ENCODE measurements at regions not wholly inside any gene's neighbourhood (a gene's known extent, or its start where the extent isn't known, plus 50 kb on each side); places are given as distances from the start of the nearest gene placed in this dataset.
A peak's percentile ranks its signal among the peaks of the same experiment; 100 is the strongest.
"Not testable (repeated sequence)": the region's sequence is repeated elsewhere in the genome, so short reads cannot be mapped to it uniquely, and the experiment has no call there.

DNA sequence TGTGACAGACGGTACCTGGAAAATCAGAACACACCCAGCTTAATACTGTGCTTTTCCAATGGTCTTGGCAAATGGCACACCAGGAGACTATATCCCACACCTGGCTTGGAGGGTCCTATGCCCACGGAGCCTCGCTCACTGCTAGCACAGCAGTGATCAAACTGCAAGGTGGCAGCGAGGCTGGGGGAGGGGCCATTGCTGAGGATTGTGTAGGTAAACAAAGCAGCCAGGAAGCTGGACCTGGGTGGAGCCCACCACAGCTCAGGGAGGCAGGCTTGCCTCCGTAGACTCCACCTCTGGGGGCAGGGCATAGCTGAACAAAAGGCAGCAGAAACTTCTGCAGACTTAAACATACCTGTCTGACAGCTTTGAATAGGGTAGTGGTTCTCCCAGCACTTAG lies 498.0 kb downstream of the C12orf50 start:
- not testable (repeated sequence) for DNase-seq

DNA sequence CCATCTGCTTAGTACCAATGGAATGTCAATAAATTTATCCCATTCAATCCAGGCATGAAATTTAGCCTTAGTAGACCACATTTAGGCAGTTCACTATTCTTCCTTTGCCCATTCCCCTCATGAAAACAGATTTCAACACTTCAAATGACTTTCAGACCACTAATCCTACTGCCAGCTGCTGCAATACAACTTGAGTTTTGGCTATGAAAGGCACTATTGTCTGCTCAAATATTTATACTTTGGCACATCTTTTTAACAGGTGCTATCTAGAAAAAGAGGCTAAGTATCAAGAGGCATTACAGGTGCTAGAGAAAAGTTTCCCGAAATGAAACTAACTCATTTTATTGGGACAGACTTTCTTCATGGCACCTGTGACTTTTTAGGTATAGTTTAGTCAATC lies 499.8 kb downstream of the C12orf50 start:
- no peak for DNase-seq

DNA sequence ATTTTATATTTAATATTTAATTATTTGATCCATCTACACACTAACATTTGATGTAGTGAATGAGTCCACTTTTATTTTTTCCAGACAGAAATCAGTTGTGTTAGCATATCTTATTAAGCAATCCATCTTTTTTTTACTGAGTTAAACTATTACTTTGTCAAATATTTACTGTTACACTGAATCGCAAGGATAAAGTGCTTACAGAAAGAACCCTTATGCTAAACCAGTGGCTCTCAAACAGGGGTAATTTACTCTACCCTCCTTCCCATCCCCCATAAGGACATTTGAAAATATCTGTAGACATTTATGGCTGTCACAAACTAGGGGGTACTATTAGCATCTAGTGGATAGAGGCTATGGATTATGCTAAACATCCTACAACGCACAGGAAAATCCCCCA lies 508.2 kb downstream of the C12orf50 start:
- DNase-seq = no peak

DNA sequence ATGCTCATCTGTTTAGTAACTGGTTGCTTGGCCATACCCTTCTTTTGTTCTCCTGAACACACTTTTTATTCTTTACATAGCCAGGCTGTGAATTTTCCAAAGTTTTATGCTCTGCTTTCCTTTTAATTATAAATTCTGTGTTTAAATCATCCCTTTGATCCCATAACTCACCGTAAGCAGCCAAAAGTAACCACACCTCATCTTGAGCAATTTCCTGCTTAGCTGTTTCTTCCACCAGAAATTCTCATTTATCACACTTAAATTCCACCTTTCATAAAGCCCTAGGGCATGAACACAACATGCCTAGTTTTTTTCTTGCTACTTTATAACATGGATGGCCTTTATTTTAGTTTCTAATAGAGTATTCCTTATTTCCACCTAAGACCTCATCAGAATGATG lies 510.7 kb downstream of the C12orf50 start:
- DNase-seq = no peak

DNA sequence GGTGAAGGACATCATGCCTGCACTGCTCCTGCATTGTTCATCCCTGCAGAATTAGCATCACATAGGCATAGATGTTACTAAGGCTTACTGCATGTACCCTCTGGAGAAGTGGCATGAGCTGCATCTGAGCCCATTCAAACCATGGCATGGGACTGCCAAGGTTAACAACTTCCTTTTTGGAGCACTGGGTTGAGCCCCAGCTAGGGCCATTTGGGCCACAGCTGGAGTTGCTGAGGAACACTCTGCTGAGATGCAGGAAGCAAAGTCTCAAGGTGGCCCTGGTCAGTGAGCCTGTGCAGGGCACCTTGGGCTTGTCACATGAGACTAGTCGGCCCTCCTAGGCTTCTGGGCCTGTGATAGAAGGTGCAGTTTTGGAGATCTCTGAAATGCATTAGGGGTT lies 511.2 kb downstream of the C12orf50 start:
- no peak for DNase-seq

DNA sequence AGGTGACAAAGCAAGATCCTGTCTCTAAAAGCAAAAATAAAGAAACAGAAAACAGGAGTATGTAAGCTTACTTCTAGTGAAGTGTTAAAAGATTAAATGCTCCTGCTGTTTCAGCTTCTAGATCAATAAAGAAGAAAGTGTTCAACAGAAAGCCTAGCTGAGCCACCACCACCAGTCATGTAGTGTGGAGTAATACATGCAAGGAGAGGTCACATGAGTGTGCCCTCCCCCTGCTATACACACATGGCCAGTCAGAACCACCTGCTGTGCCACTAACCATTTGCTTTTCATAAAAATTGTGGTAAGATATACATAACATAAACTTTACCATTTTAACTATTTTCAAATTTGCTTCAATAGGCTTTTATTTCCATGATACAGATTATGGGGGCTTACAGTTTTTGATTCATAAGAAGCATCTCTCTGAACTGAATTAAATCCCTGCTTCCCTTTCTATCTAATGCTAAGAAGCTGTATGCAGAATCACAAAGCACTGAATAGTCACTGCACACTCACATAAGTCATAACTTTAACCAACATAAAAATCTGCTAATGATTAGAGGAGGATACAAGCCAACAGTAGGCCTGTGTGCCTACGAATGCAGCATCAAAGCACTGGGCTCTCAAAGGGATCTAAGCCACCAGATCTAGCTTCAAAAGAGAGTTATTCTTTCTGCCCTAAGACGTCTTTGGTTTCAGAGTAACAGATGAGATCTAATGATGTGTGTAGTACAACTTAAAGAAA lies 515.5 kb downstream of the C12orf50 start:
- no peak for DNase-seq

DNA sequence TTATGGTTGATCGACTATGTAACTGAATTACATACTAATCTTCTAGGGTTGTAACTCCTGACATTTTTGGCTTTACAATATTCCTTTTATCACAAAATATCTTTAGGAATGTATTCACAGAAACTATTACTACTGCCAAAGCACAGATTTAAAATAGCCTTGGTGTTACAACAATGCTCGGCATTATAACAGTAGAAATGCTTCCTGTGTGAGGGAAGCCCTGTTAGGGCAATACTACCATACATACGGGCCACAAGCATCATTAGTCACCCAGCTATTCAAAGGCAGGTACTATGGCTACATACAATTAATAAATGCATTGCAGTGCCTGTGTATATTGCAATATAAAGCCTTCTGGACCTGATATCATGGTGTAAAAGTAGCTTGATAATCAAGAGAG lies 517.8 kb downstream of the C12orf50 start:
- no peak for DNase-seq

DNA sequence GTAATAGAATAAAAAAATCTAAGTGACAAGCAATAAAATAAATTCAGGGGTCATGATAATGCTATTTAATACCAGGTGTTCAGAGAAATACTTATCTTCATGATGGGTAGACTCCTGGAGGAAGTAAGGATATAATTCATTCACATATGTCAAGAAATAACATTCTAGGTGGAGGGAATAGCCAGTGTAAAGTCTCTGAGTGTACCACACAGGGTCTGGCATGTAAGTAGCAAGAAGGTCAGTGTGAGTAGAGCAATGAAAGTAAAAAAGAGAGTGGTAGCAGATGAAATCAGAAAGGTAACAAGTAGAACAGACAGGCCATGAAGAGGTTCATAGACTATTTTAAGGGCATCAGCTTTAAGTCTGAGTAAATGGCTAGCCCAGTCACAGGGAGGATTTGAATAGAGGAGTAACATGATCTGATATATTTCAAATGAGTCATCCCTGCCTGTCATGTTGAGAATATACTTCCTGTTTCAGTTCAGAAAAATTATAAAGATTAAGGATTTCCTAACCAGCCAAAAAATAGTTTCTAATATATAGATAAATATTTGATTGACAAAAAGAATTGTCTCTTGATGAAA lies 519.9 kb downstream of the C12orf50 start:
- peak; percentile 49 for DNase-seq

DNA sequence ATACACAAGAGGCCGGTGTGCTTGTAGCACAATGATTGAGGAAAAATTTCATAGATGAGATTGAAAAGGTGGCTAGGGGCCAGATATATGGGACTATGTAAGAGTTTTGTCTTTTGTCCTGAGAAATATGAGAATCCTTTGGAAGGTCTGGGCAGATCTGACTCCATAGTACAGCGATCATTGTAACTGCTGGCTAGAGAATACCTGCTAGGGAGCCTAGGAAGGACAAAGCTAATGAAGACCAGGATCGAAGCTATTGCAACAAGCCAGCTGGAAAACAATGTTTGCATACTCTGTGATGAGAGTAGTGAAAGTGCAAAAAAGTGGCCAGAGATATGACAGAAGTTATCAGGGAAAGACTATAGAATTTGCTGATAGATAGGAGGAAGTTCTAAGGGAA lies 537.6 kb downstream of the C12orf50 start:
- DNase-seq = no peak

DNA sequence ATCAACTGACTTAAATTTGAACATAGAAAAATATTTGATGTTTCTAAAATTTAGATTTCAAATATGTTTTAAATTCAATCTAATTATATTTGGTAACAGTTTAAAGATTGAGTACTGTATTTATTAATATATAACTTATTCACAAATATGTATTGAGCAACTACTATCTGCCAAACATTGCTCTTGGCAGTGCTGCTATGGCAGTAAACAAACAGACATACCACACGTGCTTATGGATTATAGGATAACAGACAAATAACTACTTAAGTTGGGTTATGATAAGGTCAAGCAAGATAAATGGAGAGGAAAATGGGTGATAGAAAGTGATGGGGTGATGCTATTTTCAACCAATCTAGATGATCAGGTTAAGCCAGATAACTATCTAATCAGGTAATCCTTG lies 538.1 kb downstream of the C12orf50 start:
- DNase-seq = no peak

DNA sequence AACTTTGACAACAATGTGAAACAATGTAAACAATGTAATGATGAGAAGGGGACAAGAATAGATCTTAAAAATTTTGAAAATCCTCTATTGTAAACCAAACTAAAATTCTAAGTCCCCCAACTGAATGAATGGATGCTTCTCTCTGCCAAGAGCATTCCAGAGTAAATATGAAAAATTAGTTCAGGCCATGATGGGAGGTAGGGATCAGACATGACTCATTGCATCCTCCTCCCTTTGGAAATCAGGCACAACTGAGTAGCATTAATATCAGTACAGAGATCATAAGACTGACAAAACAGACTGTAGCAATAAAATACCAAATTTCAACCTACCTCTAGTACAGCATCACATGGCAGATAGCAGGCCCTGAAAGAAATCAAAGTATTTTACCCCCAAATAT lies 559.9 kb downstream of the C12orf50 start:
- peak; percentile 57 for DNase-seq

DNA sequence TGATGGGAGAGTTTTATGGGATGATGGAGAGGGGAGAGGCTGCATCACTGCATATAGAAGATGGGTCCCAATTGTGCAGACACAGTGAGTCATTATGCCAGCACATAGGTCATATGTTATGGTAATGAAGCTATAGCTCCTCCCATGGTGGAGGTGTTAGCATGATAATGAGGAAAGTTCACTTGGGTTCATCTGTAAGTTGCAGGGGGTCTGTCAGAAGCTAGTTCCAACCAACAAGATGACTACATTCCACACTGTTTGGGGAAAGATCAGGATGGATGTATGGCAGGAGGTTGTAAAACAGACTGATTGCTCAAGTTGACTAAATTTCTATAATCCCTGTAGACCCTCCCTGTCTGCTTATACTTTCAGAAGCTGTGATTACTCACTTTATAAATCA lies 561.3 kb downstream of the C12orf50 start:
- peak; percentile 24 for DNase-seq

DNA sequence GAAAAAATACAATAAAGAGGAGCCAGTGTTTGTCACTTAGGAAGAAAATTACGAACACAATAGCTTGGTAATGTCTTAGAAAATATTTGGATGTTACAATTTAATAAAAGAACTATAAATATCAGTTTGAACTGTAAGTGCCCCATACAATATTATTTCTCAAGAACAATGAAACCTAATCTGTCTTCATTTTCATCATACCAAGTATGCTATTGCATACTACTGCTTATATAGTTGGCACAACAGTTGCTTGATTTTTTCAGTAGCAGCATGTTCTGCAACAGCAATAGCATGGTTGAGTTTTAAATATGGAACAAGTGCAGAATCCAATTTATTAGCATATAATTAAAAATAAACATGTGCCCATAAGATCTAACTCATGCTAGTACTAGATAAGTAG lies 564.6 kb downstream of the C12orf50 start:
- DNase-seq = no peak

DNA sequence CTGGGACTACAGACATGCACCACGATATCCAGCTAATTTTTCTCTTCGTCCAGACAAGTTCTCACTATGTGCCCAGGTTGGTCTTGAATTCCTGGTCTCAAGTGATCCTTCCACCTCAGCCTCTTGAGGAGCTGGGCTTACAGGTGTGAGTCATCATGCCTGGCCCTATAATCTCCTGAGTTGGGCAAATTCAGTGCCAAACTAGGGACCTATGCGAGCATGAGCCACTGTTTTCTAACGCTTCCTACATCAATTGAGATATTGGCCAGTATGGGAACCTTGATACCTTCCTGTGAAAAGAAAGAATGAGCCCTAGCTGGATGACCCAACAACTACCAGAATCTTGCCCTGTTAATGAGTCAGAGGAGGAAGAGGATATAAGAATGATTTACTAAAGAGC lies 585.2 kb downstream of the C12orf50 start:
- DNase-seq = no peak

DNA sequence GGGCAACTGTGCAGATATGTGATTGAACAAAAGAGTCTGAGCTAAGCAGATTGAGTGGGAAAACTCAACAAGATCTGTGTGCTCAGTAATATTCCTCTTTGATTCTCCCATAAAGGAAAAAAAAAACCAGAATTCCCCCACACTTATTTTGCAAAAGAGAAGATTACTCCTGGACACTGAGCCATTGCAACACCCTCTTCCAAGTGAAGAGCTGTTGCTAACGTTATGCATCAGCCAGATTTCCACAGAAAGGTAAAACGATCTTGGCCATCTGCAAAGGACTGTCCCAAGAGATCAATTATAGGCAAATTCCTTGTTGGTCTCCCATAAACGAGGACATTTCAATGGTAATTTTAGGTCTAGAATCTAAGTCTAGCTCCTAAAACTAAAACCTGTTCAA lies 587.7 kb downstream of the C12orf50 start:
- no peak for DNase-seq

DNA sequence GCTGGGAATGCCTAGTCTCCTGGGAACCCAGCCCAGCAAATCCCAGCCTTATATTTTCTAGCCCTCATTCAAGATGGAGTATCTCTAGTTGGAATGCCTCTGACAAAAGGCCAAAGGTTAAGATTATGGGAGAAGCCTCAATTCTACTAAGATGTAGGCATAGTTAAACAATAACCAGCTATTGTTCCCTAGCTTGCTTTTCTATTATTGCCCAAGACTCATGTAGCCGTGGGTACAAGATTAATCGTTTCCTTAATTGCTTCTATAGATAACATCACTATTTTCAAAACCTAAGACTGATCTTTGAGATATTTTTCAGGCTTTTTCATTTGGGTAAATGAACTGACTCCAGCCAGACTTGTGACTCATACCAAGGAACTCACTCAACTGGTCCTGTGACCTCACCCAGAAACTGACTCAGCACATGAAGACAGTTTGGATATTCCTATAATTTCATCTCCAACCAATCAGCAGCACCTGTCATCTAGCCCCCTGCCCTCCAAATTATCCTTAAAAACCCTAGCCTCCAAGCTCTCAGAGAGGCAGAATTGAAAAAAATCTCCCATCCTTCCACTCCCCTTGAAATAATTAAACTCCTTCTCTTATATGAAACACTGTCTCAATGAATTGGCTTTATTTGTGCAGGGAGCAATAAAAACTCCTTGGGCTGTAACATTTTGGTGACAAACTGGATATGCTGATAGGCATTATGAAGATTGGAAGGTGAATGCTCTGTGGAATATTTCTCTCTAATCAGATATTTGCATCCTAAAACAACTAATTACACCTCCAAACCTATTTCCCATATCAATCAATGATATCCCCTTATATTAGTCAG lies 589.0 kb downstream of the C12orf50 start:
- DNase-seq = peak; percentile 76

DNA sequence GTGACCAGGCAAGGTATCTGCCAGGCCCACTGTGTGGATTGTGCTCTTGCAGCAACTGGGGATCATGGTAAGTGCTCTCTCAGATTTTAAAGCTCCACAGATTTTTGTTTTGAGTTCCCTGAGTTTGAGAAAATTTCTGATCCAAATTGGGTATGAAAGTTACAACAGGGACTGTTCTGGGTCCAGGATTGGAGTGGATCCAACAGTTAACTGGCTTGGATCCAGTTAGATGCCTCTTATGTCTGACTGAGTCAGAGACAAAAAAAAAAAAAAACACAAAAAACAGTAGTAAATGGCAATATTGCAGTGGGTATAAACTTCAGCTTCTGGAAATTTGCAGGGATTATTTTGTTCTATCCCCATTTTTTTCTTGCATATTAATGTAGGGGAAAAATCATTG lies 598.8 kb downstream of the C12orf50 start:
- DNase-seq = peak; percentile 4

DNA sequence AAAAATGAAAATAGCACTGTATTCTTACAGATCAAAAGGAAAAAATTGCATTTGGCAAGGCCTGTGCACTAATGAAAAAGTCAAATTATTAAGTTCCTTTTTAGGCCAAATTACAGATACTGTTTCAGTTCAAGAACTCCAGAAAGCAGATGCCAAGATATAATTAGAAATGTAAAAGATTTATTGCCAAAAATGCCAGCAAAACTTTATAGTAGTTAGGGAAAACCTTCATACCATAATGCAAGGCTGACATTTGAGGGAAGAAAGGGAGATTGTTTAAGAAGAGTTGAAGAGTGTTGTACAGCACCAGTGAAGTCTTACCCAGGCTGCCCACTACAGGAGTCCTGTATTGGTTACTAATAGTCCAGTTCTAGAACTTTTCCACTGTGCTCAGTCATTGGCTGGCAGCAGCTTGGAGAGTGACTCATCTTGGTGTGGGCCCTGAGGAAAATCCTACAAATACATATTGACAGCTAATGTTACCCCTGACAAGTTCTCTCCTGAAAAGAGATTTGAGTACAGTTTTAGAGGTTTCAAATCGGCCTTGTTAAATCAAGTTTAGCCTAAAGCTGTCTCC lies 600.4 kb downstream of the C12orf50 start:
- peak; percentile 17 for DNase-seq

DNA sequence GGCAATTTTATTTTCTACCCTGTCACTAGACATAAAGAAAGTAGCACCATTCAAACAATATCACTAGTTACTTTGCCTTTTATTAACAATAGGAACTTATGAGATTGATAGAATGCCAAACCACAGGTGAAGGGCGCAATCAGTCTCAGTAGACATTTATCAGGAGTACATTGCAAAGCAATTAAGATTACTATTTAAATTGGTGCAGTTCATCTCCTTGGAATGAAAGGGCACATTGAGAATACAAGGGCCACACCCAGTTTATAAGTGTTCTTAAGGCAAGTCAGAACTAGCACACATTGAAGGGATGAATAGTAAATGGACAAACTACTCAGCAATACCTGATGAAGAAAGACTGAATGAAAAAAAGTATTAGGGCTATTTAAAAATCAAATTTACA lies 601.4 kb downstream of the C12orf50 start:
- no peak for DNase-seq

DNA sequence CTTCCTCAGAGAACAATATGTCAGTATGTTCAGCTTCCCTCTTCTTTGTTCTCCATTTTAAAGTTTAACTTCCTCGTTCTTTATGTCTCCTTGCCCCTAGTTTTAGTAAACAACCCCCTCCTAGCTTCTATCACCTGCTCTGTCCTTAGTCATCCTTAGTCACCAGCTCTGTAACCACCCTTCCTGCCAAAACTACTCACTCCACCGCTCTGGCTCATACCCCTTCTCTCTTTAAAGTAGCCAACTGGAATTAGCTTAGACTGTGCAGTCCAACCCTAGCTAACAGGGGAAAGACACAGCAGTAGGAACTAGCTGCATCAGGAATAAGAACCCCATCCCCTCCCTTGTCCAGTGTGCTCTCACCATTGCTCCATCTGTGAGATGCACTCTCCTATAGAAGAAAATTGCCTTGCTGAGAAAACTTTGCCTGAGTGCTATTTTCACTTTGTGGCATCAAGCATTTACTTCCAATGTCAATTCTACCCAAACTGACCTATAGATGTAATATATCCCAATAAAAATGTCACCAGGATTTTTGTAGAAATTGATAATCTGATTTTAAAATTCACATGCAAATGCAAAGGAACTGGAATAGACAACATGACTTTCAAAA lies 603.2 kb downstream of the C12orf50 start:
- DNase-seq = no peak

DNA sequence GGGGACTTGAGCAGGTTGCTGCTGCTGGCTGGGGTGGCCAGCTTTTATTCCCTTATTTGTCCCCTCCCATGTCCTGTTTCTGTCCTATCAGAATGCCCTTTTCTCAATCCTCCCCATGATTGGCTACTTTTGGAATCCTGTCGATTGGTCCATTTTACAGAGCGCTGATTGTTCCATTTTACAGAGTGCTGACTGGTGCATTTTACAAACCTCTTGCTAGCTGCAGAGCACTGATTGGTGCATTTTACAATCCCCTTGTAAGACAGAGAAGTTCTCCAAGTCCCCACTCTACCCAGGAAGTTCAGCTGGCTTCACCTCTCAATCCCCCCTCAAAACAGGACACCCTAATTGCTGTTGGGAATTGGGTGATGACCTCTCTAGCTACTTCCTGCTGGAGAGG lies 608.0 kb downstream of the C12orf50 start:
- DNase-seq = not testable (repeated sequence)

DNA sequence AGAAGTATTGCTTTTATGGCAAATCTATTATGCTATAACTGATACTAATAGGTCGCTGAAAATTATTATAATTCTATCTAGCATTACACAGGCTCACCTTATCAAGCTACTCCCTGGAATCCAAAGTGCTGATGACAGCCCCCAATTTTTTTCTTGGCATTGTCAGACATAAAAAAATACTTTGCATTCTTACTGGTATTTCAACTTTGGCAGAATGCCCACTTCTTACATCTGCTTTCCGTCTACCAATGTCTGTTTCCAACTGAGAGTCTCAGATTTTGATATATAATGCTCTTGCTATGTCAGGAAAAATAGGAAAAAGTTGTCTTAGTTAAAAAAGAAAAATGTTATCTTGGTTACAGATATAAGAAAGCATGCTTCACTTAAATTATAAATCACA lies 615.4 kb downstream of the C12orf50 start:
- peak; percentile 67 for DNase-seq

DNA sequence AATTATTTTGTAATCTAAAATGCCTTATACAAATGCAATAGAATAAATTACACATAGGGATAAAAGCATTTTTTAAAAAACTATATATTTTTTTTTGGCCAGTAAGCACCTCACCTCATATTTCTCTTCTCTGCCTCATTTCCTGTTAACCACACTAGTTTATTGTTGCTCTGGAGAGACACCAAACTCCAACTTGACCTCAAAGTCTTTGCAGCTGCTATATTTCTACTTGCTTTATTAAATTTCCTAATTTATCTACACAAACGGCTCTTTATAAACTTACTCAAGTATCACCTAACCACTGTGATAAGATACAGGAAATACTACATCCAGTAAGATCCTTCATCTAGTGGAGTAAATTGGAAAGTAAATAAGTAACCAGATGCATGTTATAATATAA lies 622.3 kb downstream of the C12orf50 start:
- DNase-seq = no peak
